Muscle layer of duodenum (tissue), 2 donors: ENCODE measurements at regions not wholly inside any gene's neighbourhood (a gene's known extent, or its start where the extent isn't known, plus 50 kb on each side); places are given as distances from the start of the nearest gene placed in this dataset.

Experiments
- H3K27ac ChIP-seq: one replicate; pipeline ENCODE4 v1.7.0; 2013; ENCODE audit warnings: mild to moderate bottlenecking, low read length
- H3K27me3 ChIP-seq: one replicate; pipeline ENCODE4 v1.7.0; 2013; ENCODE audit warnings: low read depth, mild to moderate bottlenecking, control low read depth, low read length
- H3K36me3 ChIP-seq, 2 donors: one replicate each; pipeline ENCODE4 v1.7.0; 2013; ENCODE audit warnings: low read length in 2 of 2, control low read depth in 1 of 2, mild to moderate bottlenecking in 1 of 2; ENCODE audit not compliant: insufficient read depth in 2 of 2, control insufficient read depth in 1 of 2
- H3K4me1 ChIP-seq, 2 donors: one replicate each; pipeline ENCODE4 v1.7.0; 2013; ENCODE audit warnings: low read length in 2 of 2, mild to moderate bottlenecking in 2 of 2, control low read depth in 1 of 2, moderate library complexity in 1 of 2; ENCODE audit not compliant: insufficient read depth in 2 of 2, control insufficient read depth in 1 of 2
- H3K4me3 ChIP-seq, 2 donors: one replicate each; pipeline ENCODE4 v1.7.0; 2013; ENCODE audit warnings: low read length in 2 of 2, low read depth in 1 of 2, mild to moderate bottlenecking in 1 of 2
- H3K9me3 ChIP-seq, 2 donors: one replicate each; pipeline ENCODE4 v1.7.0; 2013; ENCODE audit warnings: low read length in 2 of 2, control low read depth in 1 of 2, mild to moderate bottlenecking in 1 of 2; ENCODE audit not compliant: control insufficient read depth in 1 of 2
- donor health status: healthy.

- no peaks in the 10 kb centered on the region for H3K36me3 ChIP-seq
- no peak overlapping the region for H3K27ac ChIP-seq
- H3K27me3 ChIP-seq, result no peaks in the 10 kb centered on the region
- peaks cover 0 to 2% of the 10 kb centered on the region in 2 donors for H3K9me3 ChIP-seq
- no peaks in the 10 kb centered on the region for H3K4me1 ChIP-seq
- no peak overlapping the region for H3K4me3 ChIP-seq
These were observed 525.4 kb upstream of the ID4 start for GRCh38 chr6:19311786-19312185.

- no peak overlapping the region for H3K4me3 ChIP-seq
- no peaks in the 10 kb centered on the region for H3K4me1 ChIP-seq
- no peaks in the 10 kb centered on the region for H3K36me3 ChIP-seq
- H3K9me3 ChIP-seq, result peaks cover 0 to 2% of the 10 kb centered on the region in 2 donors
- H3K27ac ChIP-seq, result no peak overlapping the region
- H3K27me3 ChIP-seq, result no peaks in the 10 kb centered on the region
These were observed 524.8 kb upstream of the ID4 start for GRCh38 chr6:19312241-19312978.

GRCh38 chr6:19317431-19317986 is 519.7 kb upstream of the ID4 start:
- H3K27ac ChIP-seq, result no peak overlapping the region
- no peaks in the 10 kb centered on the region for H3K36me3 ChIP-seq
- H3K4me1 ChIP-seq, result peaks cover 0 to 10% of the 10 kb centered on the region in 2 donors
- H3K27me3 ChIP-seq, result no peaks in the 10 kb centered on the region
- no peak overlapping the region for H3K4me3 ChIP-seq
- no peaks in the 10 kb centered on the region for H3K9me3 ChIP-seq

- Histone ChIP-seq H3K27ac (no peak overlapping the region), H3K9me3 (no peaks in the 10 kb centered on the region), H3K36me3 (no peaks in the 10 kb centered on the region), H3K4me1 (peaks cover 0 to 10% of the 10 kb centered on the region in 2 donors), H3K4me3 (no peak overlapping the region), H3K27me3 (no peaks in the 10 kb centered on the region)
These were observed 518.2 kb upstream of the ID4 start for GRCh38 chr6:19319005-19319404.

- no peak overlapping the region for H3K4me3 ChIP-seq
- no peaks in the 10 kb centered on the region for H3K27me3 ChIP-seq
- H3K9me3 ChIP-seq, result no peaks in the 10 kb centered on the region
- no peaks in the 10 kb centered on the region for H3K36me3 ChIP-seq
- peak overlapping the region; percentile 21 for H3K27ac ChIP-seq
- H3K4me1 ChIP-seq, result peaks cover 0 to 10% of the 10 kb centered on the region in 2 donors
These were observed 517.0 kb upstream of the ID4 start for GRCh38 chr6:19320111-19320581.

- H3K27me3 ChIP-seq, result no peaks in the 10 kb centered on the region
- H3K4me3 ChIP-seq, result no peak overlapping the region
- H3K4me1 ChIP-seq, result peaks cover 0 to 16% of the 10 kb centered on the region in 2 donors
- H3K36me3 ChIP-seq, result no peaks in the 10 kb centered on the region
- H3K9me3 ChIP-seq, result no peaks in the 10 kb centered on the region
- H3K27ac ChIP-seq, result no peak overlapping the region
These were observed 514.3 kb upstream of the ID4 start for GRCh38 chr6:19322691-19323485.

GRCh38 chr6:19324376-19324775 is 512.8 kb upstream of the ID4 start:
- H3K27me3 ChIP-seq, result no peaks in the 10 kb centered on the region
- no peaks in the 10 kb centered on the region for H3K36me3 ChIP-seq
- H3K4me1 ChIP-seq, result peaks cover 0 to 16% of the 10 kb centered on the region in 2 donors
- H3K4me3 ChIP-seq, result no peak overlapping the region
- H3K27ac ChIP-seq, result no peak overlapping the region
- no peaks in the 10 kb centered on the region for H3K9me3 ChIP-seq

GRCh38 chr6:19325335-19325789 is 511.8 kb upstream of the ID4 start:
- Histone ChIP-seq H3K27me3 (no peaks in the 10 kb centered on the region), H3K36me3 (no peaks in the 10 kb centered on the region), H3K9me3 (no peaks in the 10 kb centered on the region), H3K4me1 (peaks cover 0 to 10% of the 10 kb centered on the region in 2 donors), H3K27ac (no peak overlapping the region), H3K4me3 (no peak overlapping the region)

GRCh38 chr6:19327241-19327640 is 509.9 kb upstream of the ID4 start:
- H3K9me3 ChIP-seq, result no peaks in the 10 kb centered on the region
- peaks cover 0 to 6% of the 10 kb centered on the region in 2 donors for H3K4me1 ChIP-seq
- H3K27me3 ChIP-seq, result no peaks in the 10 kb centered on the region
- H3K4me3 ChIP-seq, result no peak overlapping the region
- H3K36me3 ChIP-seq, result no peaks in the 10 kb centered on the region
- no peak overlapping the region for H3K27ac ChIP-seq

- H3K27ac ChIP-seq, result no peak overlapping the region
- peaks cover 0 to 6% of the 10 kb centered on the region in 2 donors for H3K4me1 ChIP-seq
- H3K27me3 ChIP-seq, result no peaks in the 10 kb centered on the region
- H3K9me3 ChIP-seq, result no peaks in the 10 kb centered on the region
- no peaks in the 10 kb centered on the region for H3K36me3 ChIP-seq
- H3K4me3 ChIP-seq, result no peak overlapping the region
These were observed 509.5 kb upstream of the ID4 start for GRCh38 chr6:19327661-19328060.

GRCh38 chr6:19329078-19329477 is 508.1 kb upstream of the ID4 start:
- Histone ChIP-seq H3K4me1 (peaks cover 0 to 6% of the 10 kb centered on the region in 2 donors), H3K9me3 (no peaks in the 10 kb centered on the region), H3K36me3 (no peaks in the 10 kb centered on the region), H3K4me3 (no peak overlapping the region), H3K27me3 (no peaks in the 10 kb centered on the region), H3K27ac (no peak overlapping the region)
